ENCODE measurements at regions not wholly inside any gene's neighbourhood (a gene's known extent, or its start where the extent isn't known, plus 50 kb on each side); places are given as distances from the start of the nearest gene placed in this dataset.

DNA sequence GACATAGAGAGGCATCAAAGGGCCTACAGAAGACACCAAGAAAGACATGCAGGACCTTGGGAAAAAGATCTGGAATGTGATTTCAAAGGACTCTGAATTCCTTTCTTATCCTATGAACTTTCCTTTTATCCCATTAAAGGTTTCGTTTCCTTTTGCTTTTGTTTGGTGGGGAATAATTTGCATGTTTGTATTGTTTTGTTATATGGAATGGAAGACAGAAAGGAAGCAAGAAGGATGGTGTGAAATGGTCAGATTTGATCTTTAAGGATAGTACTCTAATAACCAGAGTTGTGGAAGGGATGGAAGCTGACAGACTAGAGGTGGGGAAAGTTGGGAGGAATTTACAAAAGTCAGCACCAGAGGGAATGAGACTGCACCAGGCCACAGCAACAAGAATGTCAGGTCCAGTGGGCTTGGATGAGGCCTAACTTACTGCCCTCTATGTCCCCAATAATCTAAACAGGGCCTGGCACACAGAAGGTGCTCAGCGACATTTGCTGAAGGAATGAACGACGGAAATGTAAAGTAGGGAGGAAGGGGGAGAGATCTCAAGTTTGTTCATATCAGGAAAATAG lies 173.7 kb downstream of the FOXA2 start:
- peak; percentile 19 for FAIRE-seq
- Histone ChIP-seq H3K4me1 (replicated peaks in 1 of 2; ENCODE audit: control insufficient read depth in 2 of 2, insufficient read depth in 2 of 2, low read length in 2 of 2) (peaks cover 15 to 67% of the 10 kb centered on the region in 2 experiments), H3K27ac (ENCODE audit: extremely low read depth, low read depth, low read length) (peak overlapping the region; percentile 98)
- TF ChIP-seq IRF9 (tag; IDR thresholded peaks at IDR 0.05) (0 out of 2 replicates have a peak, but pooled peaks have one; percentile 4), NR2C2 (CRISPR knock-in tag; IDR thresholded peaks at IDR 0.05) (no peak), NR2C2 (tag; IDR thresholded peaks at IDR 0.05) (0 out of 2 replicates have a peak, but pooled peaks have one; percentile 20), ZNF175 (CRISPR knock-in tag; IDR thresholded peaks at IDR 0.05; ENCODE audit: low read depth) (peak; percentile 38; the same call in 1 of the 2 replicates), NFRKB (IDR thresholded peaks at IDR 0.05; ENCODE audit: low read depth) (peak; percentile 68), SMARCC2 (IDR thresholded peaks at IDR 0.05; ENCODE audit: low read depth) (no peak), RREB1 (CRISPR knock-in tag; IDR thresholded peaks at IDR 0.05) (no peak), ZNF740 (CRISPR knock-in tag; IDR thresholded peaks at IDR 0.05) (no peak), ZNF740 (tag; IDR thresholded peaks at IDR 0.05) (0 out of 4 replicates have a peak, but pooled peaks of 1 of the 2 experiments have one; percentile 48), EP400 (IDR thresholded peaks at IDR 0.05) (no peak), HINFP (tag; conservative IDR thresholded peaks at IDR 0.05; ENCODE audit: low read depth) (0 out of 2 replicates have a peak, but pooled peaks have one; percentile 3), ZFX (CRISPR knock-in tag; IDR thresholded peaks at IDR 0.05) (0 out of 2 replicates have a peak, but pooled peaks have one; percentile 27)

More for the DNA sequence above, 173.7 kb downstream of the FOXA2 start:
- ATAC-seq, result no peak
- no peaks in the 10 kb centered on the region for H4K20me1 ChIP-seq (replicated peaks; ENCODE audit: control insufficient read depth, insufficient read depth, low read length)
- H3K36me3 ChIP-seq (ENCODE audit: control insufficient read depth, insufficient read depth, low read length), result no peaks in the 10 kb centered on the region
- in situ Hi-C loops (cut with MboI), result no loop called here
- ChIA-PET POLR2A (interaction anchor here (0.6 kb wide), 1 partner anchor 59 kb away, joined by 3 read pairs; no protein-coding TSS in a partner anchor), CTCF (ENCODE audit: low intra/inter-chr PET ratio) (no interaction called here)
- no peak overlapping the region for H3K4me3 ChIP-seq
- H3K27me3 ChIP-seq (ENCODE audit: control insufficient read depth in 2 of 2, insufficient read depth in 2 of 2, low read length in 2 of 2), result no peaks in the 10 kb centered on the region
- intact Hi-C loops (cut with micrococcal nuclease), result loop anchor here (5.0 kb wide), 1 partner anchor 722 kb away; no protein-coding TSS in a partner anchor
- H2AFZ ChIP-seq (ENCODE audit: low read depth, low read length), result peak overlapping the region; percentile 69
- DNase-seq (ENCODE audit: extremely low read depth in 1 of 4, low spot score in 3 of 4), result no peak
- no peaks in the 10 kb centered on the region for H3K79me2 ChIP-seq (ENCODE audit: control insufficient read depth, insufficient read depth, low read length)
- 70% methylated on average over 4 of the region's 4 CpGs for WGBS (ENCODE audit: insufficient coverage, low coverage, missing lambda C conversion rate)
- no peaks in the 10 kb centered on the region for H3K9me1 ChIP-seq (ENCODE audit: control insufficient read depth, insufficient read depth, low read length)
- BruUV-seq (replicated peaks), result no TSS peak
- H3K4me2 ChIP-seq (ENCODE audit: insufficient read depth, low read length), result peak overlapping the region; percentile 6; the same call in 1 of the 2 replicates
- no peaks in the 10 kb centered on the region; the same call in 1 of the 2 replicates for H3K9me3 ChIP-seq (replicated peaks; ENCODE audit: control insufficient read depth, insufficient read depth, low read depth, low read length)
- H3K9ac ChIP-seq (ENCODE audit: insufficient read depth in 1 of 2, low read depth in 2 of 2, low read length in 2 of 2), result peak overlapping the region in 1 of 2 experiments; percentile 80; a peak in 2 of 4 replicates

Measured in K562 (cell line).